ENCODE measurements at regions not wholly inside any gene's neighbourhood (a gene's known extent, or its start where the extent isn't known, plus 50 kb on each side); places are given as distances from the start of the nearest gene placed in this dataset.

DNA sequence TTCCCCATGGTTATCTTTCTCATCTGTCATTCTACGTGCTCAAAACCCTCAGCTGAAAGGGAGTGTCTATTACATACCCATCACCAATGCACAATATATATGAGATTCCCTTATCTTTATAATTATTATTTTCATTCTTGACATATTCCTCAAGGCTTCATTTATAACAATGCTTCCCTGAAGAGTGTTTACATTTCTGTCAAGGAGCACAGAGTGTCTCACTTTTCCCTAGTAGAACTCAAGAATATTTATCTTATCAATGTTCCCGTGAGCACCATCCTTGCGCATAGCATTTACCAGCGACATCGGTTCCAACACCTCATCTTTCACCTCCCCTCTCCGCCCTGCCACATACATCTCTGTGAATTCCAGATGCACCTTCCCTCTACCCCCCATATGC, 250.6 kb downstream of the PLA2G4A start:
- no peak for DNase-seq (ENCODE audit: low spot score)

DNA sequence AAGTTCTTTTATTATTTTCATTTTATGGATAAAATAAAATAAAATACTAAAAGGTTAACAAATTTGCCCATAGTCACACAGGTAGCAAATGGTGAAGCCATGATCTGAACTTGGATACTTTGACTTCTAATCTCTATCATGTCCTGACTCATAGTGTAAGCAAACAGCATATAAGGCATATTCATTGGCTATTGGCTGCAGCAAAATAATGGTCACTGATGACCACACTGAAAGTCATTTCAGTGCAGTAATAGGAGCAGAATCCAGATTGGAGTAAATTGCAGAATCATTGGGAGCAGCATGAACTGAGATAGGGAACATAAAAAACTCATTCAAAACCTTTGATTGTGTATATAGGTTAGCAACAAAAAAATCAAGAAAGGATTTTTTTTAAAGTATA, 262.9 kb downstream of the PLA2G4A start:
- DNase-seq (ENCODE audit: low spot score) = no peak

DNA sequence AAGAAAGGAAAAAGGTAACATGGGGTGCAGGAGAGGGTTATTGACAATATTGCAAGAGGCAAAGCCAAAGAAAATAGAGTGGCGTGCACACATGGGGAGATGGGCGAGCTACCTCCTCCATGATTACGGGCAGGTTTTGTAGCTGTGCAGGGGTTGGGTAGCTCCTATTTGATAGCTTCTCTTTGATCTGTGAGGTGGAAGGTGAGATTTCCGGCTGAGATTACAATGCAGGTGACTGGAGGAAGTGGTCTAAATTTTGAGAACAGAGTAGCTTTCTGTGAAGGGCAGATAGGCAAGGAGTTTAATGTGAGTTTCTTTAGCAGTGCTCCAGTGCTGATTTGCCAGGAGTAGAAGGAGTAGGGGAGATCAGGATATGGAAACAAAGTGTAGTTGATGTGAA, 263.4 kb downstream of the PLA2G4A start:
- DNase-seq (ENCODE audit: low spot score) = no peak

DNA sequence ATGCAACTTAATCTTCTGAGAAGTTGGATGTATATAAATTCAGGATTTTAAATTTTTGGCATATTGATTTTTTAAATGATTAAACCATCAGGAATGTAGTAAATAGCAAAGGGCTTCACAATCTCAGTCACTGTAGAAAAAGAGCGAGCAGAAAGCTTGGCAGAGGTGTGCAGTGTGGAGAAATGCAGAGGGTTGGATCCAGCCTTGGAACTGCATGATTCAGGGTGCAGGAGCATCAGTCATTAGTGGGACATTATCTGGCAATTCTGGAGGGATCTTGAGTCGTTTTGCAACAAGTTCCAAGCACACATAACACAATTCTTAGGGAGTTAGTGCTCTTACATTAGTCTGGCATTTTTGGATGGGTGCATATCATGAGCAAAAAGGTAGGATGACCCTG, 267.9 kb downstream of the PLA2G4A start:
- DNase-seq (ENCODE audit: low spot score) = no peak

DNA sequence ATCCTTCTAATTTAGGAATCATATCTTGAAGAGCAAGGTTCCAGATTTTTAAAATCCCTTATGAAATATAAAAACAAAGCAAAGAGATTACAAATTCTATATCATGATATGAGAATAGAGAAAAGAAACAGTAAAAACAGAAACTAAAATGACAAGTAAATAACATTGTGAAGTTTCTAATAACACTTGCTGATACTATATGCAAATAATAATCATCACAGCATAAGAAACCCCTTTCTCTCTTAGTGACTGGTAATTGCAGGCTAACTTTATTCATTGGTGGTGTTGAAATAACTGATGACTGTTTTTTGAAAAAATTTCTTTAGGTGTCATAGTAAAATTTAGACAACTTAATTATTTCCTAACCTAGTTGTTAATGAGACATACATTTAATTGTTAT, 281.6 kb downstream of the PLA2G4A start:
- no peak for DNase-seq (ENCODE audit: low spot score)

DNA sequence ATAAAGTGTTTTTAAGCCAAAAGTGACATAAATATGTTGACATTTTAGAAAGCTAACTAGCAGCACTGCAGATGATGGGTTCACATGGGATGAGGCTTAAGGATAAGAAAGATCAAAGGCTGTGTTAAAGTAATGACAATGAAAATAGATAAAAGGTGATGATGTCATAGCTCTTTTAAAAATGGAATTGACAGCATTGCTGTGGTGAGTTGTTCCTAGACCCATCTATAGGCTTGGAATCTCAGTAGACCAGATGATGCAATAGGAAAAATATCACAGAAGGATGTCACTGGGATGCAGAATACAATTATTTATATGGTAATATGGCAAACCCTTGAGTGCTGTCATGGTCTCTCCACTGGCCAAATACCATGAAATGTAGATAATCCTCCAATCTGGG, 286.0 kb downstream of the PLA2G4A start:
- no peak for DNase-seq (ENCODE audit: low spot score)

DNA sequence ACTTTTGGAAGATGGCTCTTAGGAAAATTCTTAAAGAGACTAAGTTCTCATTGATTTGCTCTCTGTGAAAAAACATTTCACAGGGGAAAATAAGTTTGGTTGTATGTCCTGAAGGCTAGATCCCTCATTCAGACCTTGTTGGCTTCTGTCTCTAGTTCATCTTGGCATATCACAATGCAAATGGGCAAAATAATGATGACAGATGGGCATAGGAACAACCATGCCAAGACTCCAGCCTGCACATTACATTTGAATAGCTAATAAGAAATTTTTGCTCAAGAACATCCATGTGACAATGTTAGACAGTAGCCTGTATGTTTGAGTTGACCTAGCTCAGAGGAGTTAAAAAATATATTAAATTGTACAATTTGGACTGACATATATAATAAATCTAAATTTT, 292.9 kb downstream of the PLA2G4A start:
- DNase-seq (ENCODE audit: low spot score) = no peak

DNA sequence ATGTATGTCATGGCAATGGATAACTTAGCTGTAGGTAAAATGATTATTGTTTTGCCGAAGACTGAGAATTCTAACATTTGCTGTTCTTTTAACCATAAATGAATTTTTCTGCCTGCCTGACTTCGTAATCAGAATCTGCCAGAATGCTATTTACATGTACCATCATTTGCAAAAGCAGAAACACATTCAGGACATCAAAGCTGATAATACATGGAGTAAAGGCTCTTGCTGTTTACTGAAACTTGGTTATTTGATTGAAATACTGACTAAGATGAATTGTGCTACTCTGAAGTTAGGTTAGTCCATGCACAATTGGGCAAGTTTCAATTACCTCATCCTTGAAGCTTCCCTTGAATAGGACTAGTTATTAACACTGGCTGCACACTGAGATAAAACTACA, 293.8 kb downstream of the PLA2G4A start:
- DNase-seq (ENCODE audit: low spot score) = no peak

DNA sequence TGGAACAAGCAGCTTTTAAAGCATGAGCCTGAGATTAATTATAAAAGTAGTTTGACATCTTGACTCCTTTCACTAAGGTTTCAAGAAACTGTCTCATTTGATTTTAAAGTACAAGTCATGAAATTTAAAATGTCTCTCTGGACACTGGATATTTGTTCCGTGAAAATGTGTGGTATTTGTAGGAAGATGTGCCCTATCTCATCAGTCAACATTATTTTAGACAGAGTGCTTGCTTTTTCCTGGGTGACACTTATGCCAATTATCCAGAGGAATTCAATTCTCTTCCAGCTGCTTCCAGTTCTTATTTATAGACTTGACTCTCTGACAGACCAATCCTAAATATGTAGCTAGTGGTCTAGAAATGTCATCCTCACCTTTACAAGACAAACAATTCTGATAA, 300.4 kb downstream of the PLA2G4A start:
- no peak for DNase-seq (ENCODE audit: low spot score)

DNA sequence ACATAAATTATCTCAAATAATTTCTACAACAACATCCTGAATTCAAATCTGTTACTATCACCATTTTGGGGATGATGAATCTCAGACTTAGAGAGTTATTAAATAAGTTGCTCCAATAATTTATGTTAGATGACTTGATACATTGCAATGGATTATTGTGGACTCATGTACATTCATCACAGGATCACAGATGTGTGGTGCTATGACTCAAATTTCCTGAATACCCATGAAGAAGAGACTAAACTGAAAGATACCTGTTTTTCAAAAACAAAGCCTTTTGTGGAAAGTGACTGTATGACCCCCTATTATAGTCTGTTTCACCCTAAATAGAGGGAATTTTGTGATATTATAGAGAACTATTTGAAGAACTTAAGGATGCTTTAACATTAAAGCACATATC, 315.0 kb downstream of the PLA2G4A start:
- no peak for DNase-seq (ENCODE audit: low spot score)

DNA sequence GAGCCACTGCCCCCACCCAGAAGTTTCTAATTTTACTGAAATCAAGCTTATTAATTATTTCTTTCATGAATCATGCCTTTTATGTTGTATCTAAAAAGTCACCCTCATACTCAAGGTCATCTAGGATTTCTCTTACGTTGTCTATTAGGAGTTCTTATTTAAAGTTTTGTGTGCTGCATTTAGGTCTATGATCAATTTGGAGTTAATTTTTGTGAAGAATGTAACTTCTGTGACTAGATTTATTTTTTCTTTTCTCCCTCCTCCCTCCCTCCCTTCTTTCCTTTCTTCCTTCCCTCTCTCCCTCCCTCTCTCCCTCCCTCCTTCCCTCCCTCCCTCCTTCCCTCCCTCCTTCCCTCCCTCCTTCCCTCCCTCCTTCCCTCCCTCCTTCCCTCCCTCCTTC, 317.6 kb downstream of the PLA2G4A start:
- no peak for DNase-seq (ENCODE audit: low spot score)

DNA sequence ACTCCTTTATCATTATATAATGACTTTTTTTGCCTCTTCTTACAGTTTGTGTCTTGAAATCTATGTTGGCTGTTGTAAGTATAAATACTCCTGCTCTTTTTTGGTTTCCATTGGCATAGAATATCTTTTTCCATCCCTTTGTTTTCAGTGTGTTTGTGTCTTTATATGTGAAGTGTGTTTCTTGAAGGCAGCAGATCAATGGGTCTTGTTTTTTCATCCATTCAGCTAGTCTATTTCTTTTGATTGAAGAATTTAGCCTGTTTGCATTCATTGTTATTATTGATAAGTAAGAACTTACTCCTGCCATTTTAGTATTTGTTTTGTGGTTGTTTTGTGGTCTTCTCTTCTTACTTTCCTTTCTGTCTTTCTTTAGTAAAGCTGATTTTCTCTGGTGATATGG, 322.8 kb downstream of the PLA2G4A start:
- no peak for DNase-seq (ENCODE audit: low spot score)

DNA sequence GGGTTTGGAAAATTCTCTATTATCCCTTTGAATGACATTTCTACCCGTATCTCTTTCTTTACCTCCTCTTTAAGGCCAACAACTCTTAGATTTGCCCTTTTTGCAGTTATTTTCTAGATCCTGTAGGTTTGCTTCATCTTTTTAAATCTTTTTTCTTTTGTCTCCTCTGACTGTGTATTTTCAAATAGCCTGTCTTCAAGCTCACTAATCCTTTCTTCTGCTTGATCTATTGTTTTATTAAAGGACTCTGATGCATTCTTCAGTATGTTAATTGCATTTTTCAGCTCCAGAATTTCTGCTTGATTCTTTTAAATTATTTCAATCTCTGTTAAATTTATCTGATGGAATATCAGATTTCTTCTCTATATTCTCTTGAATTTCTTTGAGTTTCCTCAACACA, 324.3 kb downstream of the PLA2G4A start:
- no peak for DNase-seq (ENCODE audit: low spot score)

DNA sequence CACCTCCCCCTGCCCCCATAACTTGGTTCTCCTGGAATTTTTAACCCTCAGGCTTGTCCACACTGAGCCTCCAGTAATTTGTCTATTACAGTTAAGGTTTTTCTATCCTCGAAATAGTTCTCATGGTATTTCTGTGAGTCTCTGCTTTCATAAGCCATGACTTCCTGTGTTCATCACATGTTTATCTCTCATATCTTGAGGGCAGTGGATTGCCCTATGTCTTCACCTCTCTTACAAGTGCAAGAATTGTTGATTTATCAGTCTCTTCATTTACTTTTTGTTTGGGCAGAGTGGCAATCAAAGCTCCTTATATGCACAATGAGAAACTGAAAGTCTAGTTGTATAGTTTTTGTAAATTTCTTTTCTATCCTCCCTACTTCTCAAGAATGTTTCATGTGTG, 328.4 kb downstream of the PLA2G4A start:
- no peak for DNase-seq (ENCODE audit: low spot score)

DNA sequence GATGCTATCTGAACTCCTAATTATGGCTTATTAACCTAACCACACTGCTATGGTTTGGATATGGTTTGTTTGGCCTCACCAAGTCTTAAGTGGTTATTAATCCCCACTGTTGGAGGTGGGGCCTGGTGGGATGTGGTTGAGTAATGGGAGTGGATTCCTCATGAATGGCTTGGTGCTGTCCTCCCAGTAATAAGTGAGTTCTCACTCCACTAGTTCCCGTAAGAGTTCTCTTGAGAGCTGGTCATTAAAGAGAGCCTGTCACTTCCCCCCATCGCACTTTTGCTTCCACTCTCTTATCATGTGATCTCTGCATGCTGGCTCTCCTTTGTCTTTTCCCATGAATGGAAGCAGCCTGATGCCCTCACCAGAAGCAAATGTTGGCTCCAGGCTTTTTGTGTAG, 328.8 kb downstream of the PLA2G4A start:
- no peak for DNase-seq (ENCODE audit: low spot score)

DNA sequence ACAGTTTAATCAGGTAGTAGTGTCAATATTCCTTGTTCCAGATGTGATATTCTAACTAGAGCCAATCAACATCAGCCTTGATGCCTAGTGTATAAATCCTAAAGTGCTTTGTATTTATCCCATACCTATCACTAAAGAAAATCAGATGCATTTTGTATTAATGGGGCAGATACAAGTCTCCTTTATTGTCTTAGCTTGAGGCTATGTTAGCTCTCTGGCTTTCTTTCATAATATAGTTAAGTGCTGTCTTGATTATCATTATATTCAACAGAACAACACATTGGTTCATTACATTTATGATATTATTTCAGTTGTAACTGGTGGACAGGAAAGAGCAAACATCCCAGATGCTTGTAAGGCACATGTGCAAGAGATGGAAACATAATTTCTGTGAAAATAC, 338.8 kb downstream of the PLA2G4A start:
- DNase-seq (ENCODE audit: low spot score) = no peak

DNA sequence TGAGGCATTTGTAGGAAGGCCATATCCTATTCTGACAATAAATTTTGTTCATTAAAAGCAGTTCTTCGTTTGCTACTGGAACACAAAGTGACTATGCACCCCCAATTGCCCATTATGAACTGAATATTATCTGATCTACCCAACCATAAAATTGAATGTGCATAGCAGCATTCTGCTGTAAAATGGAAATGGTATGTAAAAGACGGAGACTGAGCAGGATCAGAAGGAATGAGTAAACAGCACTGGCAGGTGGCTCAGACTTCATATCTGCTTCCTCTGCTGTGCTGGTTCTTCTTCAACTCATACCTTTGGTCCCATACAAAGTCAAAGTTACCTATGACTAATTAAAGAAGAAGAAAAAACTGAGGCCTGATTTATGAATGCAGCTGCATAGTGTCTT, 339.5 kb downstream of the PLA2G4A start:
- no peak for DNase-seq (ENCODE audit: low spot score)

DNA sequence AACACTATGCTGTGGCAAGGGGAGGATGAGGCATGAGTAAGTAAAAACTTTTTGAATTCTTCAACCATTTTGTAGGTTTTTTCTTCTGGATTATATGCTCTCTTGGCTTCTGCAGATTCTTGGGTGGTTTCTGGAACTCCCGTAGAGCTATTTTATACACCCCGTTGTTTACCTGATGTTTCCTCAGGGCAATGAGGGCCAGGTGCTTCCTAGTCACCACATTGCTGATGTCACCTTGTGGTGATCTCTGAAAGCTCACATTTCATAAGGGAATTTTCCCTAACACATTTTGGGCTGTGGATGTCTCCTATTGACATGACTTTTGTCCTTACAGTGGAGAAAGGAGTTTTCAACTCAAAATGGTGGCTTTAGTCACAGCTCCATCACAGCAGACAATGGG, 356.6 kb downstream of the PLA2G4A start:
- DNase-seq (ENCODE audit: low spot score) = no peak

DNA sequence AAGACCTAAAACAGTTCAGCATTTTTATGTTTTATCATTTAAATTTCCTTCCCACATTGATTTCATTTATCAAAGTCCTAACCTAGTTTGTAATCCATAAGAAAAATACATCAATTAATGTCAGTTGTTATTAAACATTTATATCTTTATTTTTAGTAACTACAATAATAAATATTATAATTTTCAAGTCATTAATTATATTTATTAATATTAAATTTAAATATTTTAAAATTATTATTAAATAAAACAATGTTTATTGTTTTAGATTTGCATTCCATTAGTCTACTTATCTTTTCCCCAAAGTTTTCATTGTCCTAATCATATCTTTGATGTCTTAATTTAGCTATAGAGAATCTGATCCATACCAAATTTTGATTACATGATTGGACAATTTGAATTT, 368.9 kb downstream of the PLA2G4A start:
- no peak for DNase-seq (ENCODE audit: low spot score)

DNA sequence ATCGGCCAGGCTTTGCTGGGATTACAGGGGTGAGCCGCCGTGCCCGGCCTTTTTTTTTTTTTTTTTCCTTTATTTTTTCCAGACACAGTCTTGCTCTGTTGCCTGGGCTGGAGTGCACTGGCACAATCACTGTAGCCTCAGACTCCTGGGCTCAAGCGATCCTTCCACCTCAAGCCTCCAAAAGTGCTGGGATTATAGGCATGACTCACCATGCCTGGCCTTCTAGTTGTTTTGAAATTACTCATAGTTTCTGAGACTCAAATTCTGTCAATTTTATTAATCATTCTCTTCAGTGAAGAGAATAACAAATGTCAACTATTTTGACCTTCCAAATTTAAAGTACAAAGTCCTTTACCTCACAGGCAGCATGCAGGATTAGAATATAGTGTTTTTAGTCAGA, 374.5 kb downstream of the PLA2G4A start:
- DNase-seq (ENCODE audit: low spot score) = no peak

DNA sequence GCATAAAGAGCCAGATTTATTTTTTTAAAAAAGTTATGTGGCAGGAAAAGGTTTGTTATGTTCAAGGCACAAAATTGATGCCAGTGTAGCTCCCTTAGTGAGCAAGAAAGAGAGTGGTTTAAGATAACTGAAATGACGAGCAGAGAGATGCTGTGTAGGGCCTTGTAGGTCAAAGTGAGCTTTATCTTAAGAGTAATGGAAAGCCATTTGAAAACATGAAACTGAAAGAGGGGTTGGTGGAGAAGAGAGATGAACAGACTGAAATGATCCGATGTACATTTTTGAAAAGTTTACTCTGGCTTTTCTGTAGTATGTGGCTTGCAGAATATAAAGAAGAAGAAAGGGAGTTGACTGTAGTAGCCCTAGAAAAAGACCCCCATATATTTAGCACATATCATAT, 383.6 kb downstream of the PLA2G4A start:
- DNase-seq (ENCODE audit: low spot score) = no peak

DNA sequence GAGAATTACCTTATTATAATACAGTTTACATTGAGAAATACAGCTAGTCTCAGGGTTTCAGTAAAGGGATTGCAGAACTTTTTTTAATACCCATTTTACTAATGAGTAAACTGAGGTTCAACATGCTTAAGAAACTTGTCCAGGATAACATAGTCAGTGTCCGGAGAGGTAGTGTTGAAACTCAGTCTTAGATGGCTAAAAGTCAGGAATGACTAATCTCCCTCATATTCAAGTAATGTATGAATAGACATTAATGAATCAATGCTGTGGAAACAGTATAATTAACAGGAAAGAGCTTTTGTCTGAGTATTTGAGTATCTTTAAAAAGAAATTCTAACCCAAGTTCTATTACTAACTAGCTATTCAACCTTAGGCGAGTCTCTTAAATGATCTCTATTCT, 397.6 kb downstream of the PLA2G4A start:
- DNase-seq (ENCODE audit: low spot score) = no peak

DNA sequence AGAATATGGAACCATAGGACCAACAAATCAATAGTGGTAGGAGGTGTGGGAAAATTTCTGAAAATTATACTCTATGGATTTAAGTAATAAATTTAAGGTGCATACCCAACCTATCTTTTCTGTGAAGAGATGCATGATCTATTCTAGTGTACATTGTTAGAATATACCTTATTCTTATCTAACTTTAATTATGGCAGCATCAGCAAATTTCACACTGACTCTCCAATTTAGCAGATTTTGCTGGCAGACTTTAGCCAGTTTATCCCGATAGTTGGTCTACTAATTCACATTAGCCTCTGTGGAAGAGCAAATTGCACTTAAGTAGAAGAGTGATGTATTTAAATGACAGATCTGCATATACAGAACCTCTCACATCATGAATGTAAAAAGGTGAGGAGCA, 400.0 kb downstream of the PLA2G4A start:
- no peak for DNase-seq (ENCODE audit: low spot score)

DNA sequence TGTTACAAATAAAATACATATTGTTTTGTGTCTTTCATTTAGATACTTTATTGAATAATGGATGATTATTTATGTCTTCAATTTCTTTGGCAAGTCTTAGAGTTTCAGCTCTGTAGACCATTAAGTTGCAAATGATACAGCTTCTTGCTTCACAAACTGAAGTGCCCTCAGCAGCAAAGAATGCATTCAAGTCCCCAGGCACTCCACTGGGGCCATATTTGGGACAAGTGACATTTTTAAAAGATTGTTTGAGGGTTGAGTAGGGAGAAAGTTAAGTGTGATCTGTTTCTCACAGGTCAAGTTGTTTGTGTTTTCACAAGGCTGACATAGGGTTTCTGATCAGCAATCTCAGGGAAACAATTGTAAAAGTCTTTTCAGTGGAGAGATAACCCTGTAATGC, 400.7 kb downstream of the PLA2G4A start:
- no peak for DNase-seq (ENCODE audit: low spot score)

DNA sequence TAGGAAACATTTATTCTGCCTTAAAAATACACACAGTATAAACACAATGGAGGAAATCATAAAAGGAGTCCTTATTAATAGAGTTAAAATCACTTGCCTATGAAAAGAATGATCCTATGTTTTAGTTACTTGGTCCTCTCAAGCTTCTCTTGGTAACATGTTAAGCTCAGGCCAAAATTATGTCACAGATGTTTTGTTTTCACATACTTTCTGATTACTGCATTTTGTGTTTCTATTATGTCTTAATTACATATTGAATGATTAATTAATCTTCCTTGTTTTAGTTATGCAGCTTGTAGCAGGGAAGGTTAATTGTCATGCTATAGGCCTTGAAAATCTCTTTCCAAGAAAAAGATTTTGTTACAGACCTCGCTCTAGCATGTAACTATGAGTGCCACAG, 406.0 kb downstream of the PLA2G4A start:
- no peak for DNase-seq (ENCODE audit: low spot score)

Data from umbilical cord (tissue), 1 donor.